MM.1S (cell line): ENCODE measurements at regions not wholly inside any gene's neighbourhood (a gene's known extent, or its start where the extent isn't known, plus 50 kb on each side); places are given as distances from the start of the nearest gene placed in this dataset.

Experiments used
- EZH2phosphoT487 ChIP-seq: fragments of 300-600 bp; sonication (generic); IDR thresholded peaks from 2 replicates; pipeline ENCODE4 v1.6.1; 2018; ENCODE audit warnings: antibody characterized with exemption, low read length
- TF ChIP-seq, protein P1 (sequence below): fragments of 300-600 bp; sonication (generic); IDR thresholded peaks from 2 replicates; pipeline ENCODE4 v1.5.1; 2016; ENCODE audit warnings: antibody characterized with exemption, low read length, mixed read lengths

DNA sequence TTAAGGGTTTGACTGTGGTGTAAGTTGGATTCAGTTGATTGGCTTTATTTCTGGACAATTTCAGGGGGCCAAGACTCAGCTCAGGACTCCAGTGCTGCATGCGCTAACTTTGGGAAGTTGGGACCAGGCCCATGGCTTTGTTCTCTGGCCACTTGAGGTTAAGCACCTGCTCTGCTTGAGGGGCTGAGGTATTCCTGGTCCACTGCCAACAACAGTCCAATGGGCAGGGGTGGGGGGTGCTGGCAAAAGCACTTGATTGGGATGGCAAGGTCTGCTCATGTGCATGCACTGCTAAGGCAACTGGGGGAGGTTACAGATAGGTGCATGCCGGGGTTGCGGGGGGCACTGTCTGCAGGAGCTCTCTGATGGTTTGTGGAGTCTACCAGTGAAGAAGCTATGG lies 52.6 kb upstream of the ASB17 start:
- TF ChIP-seq, protein P1, sequence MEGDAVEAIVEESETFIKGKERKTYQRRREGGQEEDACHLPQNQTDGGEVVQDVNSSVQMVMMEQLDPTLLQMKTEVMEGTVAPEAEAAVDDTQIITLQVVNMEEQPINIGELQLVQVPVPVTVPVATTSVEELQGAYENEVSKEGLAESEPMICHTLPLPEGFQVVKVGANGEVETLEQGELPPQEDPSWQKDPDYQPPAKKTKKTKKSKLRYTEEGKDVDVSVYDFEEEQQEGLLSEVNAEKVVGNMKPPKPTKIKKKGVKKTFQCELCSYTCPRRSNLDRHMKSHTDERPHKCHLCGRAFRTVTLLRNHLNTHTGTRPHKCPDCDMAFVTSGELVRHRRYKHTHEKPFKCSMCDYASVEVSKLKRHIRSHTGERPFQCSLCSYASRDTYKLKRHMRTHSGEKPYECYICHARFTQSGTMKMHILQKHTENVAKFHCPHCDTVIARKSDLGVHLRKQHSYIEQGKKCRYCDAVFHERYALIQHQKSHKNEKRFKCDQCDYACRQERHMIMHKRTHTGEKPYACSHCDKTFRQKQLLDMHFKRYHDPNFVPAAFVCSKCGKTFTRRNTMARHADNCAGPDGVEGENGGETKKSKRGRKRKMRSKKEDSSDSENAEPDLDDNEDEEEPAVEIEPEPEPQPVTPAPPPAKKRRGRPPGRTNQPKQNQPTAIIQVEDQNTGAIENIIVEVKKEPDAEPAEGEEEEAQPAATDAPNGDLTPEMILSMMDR = no peak
- no peak for TF ChIP-seq EZH2phosphoT487
